Smooth muscle cell (in vitro differentiated cells): ENCODE measurements at regions not wholly inside any gene's neighbourhood (a gene's known extent, or its start where the extent isn't known, plus 50 kb on each side); places are given as distances from the start of the nearest gene placed in this dataset.

ENCODE experiments used
- DNase-seq: peaks from one replicate; lab custom pipeline; 2025; ENCODE audit not compliant: unreplicated experiment; lab: John Stamatoyannopoulos, UW
- H2AFZ ChIP-seq: fragments of 200-600 bp; sonication (generic); 2 replicates; pipeline ENCODE4 v1.6.0; 2016; ENCODE audit warnings: antibody characterized with exemption, low read depth, mild to moderate bottlenecking
- H3F3A ChIP-seq: fragments of 200-600 bp; sonication (generic); 2 replicates; pipeline ENCODE4 v1.6.0; 2017; ENCODE audit warnings: antibody characterized with exemption, low read depth
- H3K27ac ChIP-seq: fragments of 200-600 bp; sonication (generic); 2 replicates; pipeline ENCODE4 v1.5.1; 2016; ENCODE audit warnings: low read depth, mild to moderate bottlenecking
- H3K27me3 ChIP-seq: fragments of 200-600 bp; sonication (generic); 2 replicates; pipeline ENCODE4 v1.6.1; 2016; ENCODE audit warnings: low read depth, mild to moderate bottlenecking
- H3K36me3 ChIP-seq: fragments of 200-600 bp; sonication (generic); 2 replicates; pipeline ENCODE4 v1.5.1; 2016; ENCODE audit warnings: low read depth
- H3K4me1 ChIP-seq: fragments of 200-600 bp; sonication (generic); 2 replicates; pipeline ENCODE4 v1.5.1; 2016; ENCODE audit warnings: low read depth
- H3K4me2 ChIP-seq: fragments of 200-600 bp; sonication (generic); 2 replicates; pipeline ENCODE4 v1.6.0; 2016; ENCODE audit warnings: mild to moderate bottlenecking
- H3K4me3 ChIP-seq: fragments of 200-600 bp; sonication (generic); 2 replicates; pipeline ENCODE4 v1.5.1; 2016; ENCODE audit warnings: mild to moderate bottlenecking
- H3K79me2 ChIP-seq: fragments of 200-600 bp; sonication (generic); 2 replicates; pipeline ENCODE4 v1.6.0; 2016; ENCODE audit warnings: low read depth, mild to moderate bottlenecking
- H3K9ac ChIP-seq: fragments of 200-600 bp; sonication (generic); 2 replicates; pipeline ENCODE4 v1.6.0; 2016; ENCODE audit warnings: low read depth
- H3K9me3 ChIP-seq: fragments of 200-600 bp; sonication (generic); replicated peaks from 2 replicates; pipeline ENCODE4 v1.5.1; 2016; ENCODE audit warnings: low read depth
- H4K20me1 ChIP-seq: fragments of 200-600 bp; sonication (generic); 2 replicates; pipeline ENCODE4 v1.6.0; 2016; ENCODE audit warnings: low read depth
- WGBS: methylation state at CpG from one replicate; pipeline ENCODE4 v1.1.7; 2016; ENCODE audit warnings: low lambda C conversion rate; 5-methylcytosine and 5-hydroxymethylcytosine counted together
- TF ChIP-seq, protein P1 (sequence below): fragments of 200-600 bp; sonication (generic); IDR thresholded peaks from 2 replicates; pipeline ENCODE4 v1.5.1; 2017; ENCODE audit warnings: borderline replicate concordance, mild to moderate bottlenecking, antibody characterized with exemption; ENCODE audit not compliant: insufficient read depth, poor library complexity, severe bottlenecking

- Histone ChIP-seq H3K9ac (no peak overlapping the region), H3K9me3 (no peaks in the 10 kb centered on the region), H4K20me1 (no peaks in the 10 kb centered on the region), H3K79me2 (no peaks in the 10 kb centered on the region), H3K27ac (no peak overlapping the region), H3K4me2 (no peak overlapping the region), H3K4me1 (no peaks in the 10 kb centered on the region), H3K27me3 (peaks cover 4% of the 10 kb centered on the region), H3F3A (no peaks in the 10 kb centered on the region), H2AFZ (no peak overlapping the region), H3K36me3 (no peaks in the 10 kb centered on the region), H3K4me3 (no peak overlapping the region)
- WGBS, result 93% methylated on average over 5 of the region's 5 CpGs
- DNase-seq, result no peak
- TF ChIP-seq, protein P1, sequence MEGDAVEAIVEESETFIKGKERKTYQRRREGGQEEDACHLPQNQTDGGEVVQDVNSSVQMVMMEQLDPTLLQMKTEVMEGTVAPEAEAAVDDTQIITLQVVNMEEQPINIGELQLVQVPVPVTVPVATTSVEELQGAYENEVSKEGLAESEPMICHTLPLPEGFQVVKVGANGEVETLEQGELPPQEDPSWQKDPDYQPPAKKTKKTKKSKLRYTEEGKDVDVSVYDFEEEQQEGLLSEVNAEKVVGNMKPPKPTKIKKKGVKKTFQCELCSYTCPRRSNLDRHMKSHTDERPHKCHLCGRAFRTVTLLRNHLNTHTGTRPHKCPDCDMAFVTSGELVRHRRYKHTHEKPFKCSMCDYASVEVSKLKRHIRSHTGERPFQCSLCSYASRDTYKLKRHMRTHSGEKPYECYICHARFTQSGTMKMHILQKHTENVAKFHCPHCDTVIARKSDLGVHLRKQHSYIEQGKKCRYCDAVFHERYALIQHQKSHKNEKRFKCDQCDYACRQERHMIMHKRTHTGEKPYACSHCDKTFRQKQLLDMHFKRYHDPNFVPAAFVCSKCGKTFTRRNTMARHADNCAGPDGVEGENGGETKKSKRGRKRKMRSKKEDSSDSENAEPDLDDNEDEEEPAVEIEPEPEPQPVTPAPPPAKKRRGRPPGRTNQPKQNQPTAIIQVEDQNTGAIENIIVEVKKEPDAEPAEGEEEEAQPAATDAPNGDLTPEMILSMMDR, result no peak
These were observed 496.5 kb upstream of the B3GAT1 start for GRCh38 chr11:134908583-134908982.

GRCh38 chr11:134907636-134908035, 495.6 kb upstream of the B3GAT1 start:
- no peak overlapping the region for H3K4me2 ChIP-seq
- DNase-seq, result no peak
- H2AFZ ChIP-seq, result no peak overlapping the region
- H3K27ac ChIP-seq, result no peak overlapping the region
- TF ChIP-seq, protein P1, result no peak
- WGBS, result 83% methylated on average over 5 of the region's 5 CpGs
- no peaks in the 10 kb centered on the region for H3K4me1 ChIP-seq
- no peaks in the 10 kb centered on the region for H3F3A ChIP-seq
- no peak overlapping the region for H3K9ac ChIP-seq
- no peaks in the 10 kb centered on the region for H4K20me1 ChIP-seq
- no peaks in the 10 kb centered on the region for H3K9me3 ChIP-seq
- no peaks in the 10 kb centered on the region for H3K27me3 ChIP-seq
- H3K79me2 ChIP-seq, result no peaks in the 10 kb centered on the region
- no peaks in the 10 kb centered on the region for H3K36me3 ChIP-seq
- no peak overlapping the region for H3K4me3 ChIP-seq

- WGBS, result 88% methylated on average over 19 of the region's 19 CpGs
- TF ChIP-seq, protein P1, result no peak
- H2AFZ ChIP-seq, result no peak overlapping the region
- no peaks in the 10 kb centered on the region for H3K9me3 ChIP-seq
- H3K4me2 ChIP-seq, result no peak overlapping the region
- no peaks in the 10 kb centered on the region for H3K36me3 ChIP-seq
- no peak overlapping the region for H3K27ac ChIP-seq
- no peaks in the 10 kb centered on the region for H3K4me1 ChIP-seq
- H3F3A ChIP-seq, result no peaks in the 10 kb centered on the region
- no peaks in the 10 kb centered on the region for H3K79me2 ChIP-seq
- H3K27me3 ChIP-seq, result no peaks in the 10 kb centered on the region
- no peak overlapping the region for H3K9ac ChIP-seq
- no peak for DNase-seq
- H4K20me1 ChIP-seq, result no peaks in the 10 kb centered on the region
- no peak overlapping the region for H3K4me3 ChIP-seq
These were observed 494.4 kb upstream of the B3GAT1 start for GRCh38 chr11:134906356-134906955.

DNA sequence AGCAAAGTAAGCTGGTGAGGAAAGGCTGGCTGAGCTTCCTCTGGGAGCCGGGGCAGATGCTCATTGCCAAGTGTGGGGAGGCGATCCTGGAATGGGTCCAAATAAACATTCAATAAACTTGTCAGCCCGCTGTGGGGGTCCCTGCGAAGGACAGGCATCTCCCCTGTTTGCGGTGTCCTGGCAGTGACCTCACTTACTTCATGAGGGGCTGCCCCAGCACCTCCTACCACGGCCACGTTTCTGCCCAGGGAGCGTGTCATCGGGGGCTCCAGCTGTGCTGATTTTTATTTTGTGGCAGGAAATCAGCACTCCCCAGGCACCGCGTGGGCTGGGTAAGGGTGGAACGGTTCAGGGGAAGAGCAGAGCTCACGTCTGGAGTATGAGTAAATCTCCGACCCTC, 493.9 kb upstream of the B3GAT1 start:
- H3K27me3 ChIP-seq, result no peaks in the 10 kb centered on the region
- no peaks in the 10 kb centered on the region for H3K9me3 ChIP-seq
- H3K36me3 ChIP-seq, result no peaks in the 10 kb centered on the region
- H3K27ac ChIP-seq, result no peak overlapping the region
- no peaks in the 10 kb centered on the region for H3F3A ChIP-seq
- no peaks in the 10 kb centered on the region for H3K79me2 ChIP-seq
- H3K4me3 ChIP-seq, result no peak overlapping the region
- no peaks in the 10 kb centered on the region for H4K20me1 ChIP-seq
- H2AFZ ChIP-seq, result no peak overlapping the region
- 77% methylated on average over 14 of the region's 14 CpGs for WGBS
- H3K9ac ChIP-seq, result no peak overlapping the region
- TF ChIP-seq, protein P1, result no peak
- H3K4me1 ChIP-seq, result no peaks in the 10 kb centered on the region
- no peak for DNase-seq
- H3K4me2 ChIP-seq, result no peak overlapping the region
